DOHH2 (cell line): ENCODE measurements at regions not wholly inside any gene's neighbourhood (a gene's known extent, or its start where the extent isn't known, plus 50 kb on each side); places are given as distances from the start of the nearest gene placed in this dataset.

Experiments used
- H3F3A ChIP-seq: fragments of 200-600 bp; sonication (generic), shearing (Covaris generic); 2 replicates; pipeline ENCODE4 v1.6.0; 2016; ENCODE audit warnings: antibody characterized with exemption, mild to moderate bottlenecking; ENCODE audit not compliant: control insufficient read depth, insufficient read depth
- H3K27ac ChIP-seq: fragments of 200-600 bp; sonication (generic); 2 replicates; pipeline ENCODE4 v1.5.1; 2014; ENCODE audit warnings: low read depth, mild to moderate bottlenecking, low read length, moderate library complexity
- H3K27me3 ChIP-seq: fragments of 200-600 bp; sonication (generic); 2 replicates; pipeline ENCODE4 v1.6.1; 2014; ENCODE audit warnings: mild to moderate bottlenecking, low read length, mixed read lengths; ENCODE audit not compliant: control insufficient read depth
- H3K36me3 ChIP-seq: fragments of 200-600 bp; sonication (generic); 2 replicates; pipeline ENCODE4 v1.6.1; 2014; ENCODE audit warnings: mild to moderate bottlenecking, low read length, moderate library complexity, mixed read lengths; ENCODE audit not compliant: control insufficient read depth
- H3K4me1 ChIP-seq: fragments of 200-600 bp; sonication (generic); 2 replicates; pipeline ENCODE4 v1.6.1; 2014; ENCODE audit warnings: mild to moderate bottlenecking, low read length, mixed read lengths; ENCODE audit not compliant: control insufficient read depth
- H3K4me2 ChIP-seq: fragments of 200-600 bp; sonication (generic); 2 replicates; pipeline ENCODE4 v1.6.0; 2014; ENCODE audit warnings: mild to moderate bottlenecking, low read length, moderate library complexity
- H3K4me3 ChIP-seq: fragments of 200-600 bp; sonication (generic); 2 replicates; pipeline ENCODE4 v1.5.1; 2014; ENCODE audit warnings: mild to moderate bottlenecking, low read length, mixed read lengths
- H3K79me2 ChIP-seq: fragments of 200-600 bp; sonication (generic); 2 replicates; pipeline ENCODE4 v1.6.1; 2014; ENCODE audit warnings: mild to moderate bottlenecking, low read length, mixed read lengths; ENCODE audit not compliant: control insufficient read depth
- H3K9me2 ChIP-seq: fragments of 200-600 bp; sonication (generic); replicated peaks from 2 replicates; pipeline ENCODE4 v1.6.1; 2014; ENCODE audit warnings: mild to moderate bottlenecking, low read length, mixed read lengths; ENCODE audit not compliant: control insufficient read depth
- H3K9me3 ChIP-seq: fragments of 200-600 bp; sonication (generic); 2 replicates; pipeline ENCODE4 v1.6.1; 2014; ENCODE audit warnings: antibody characterized with exemption, low read length, mixed read lengths; ENCODE audit not compliant: control insufficient read depth, insufficient read depth
- H4K20me1 ChIP-seq: fragments of 200-600 bp; sonication (generic); 2 replicates; pipeline ENCODE4 v1.6.0; 2014; ENCODE audit warnings: low read depth, mild to moderate bottlenecking, antibody characterized with exemption, low read length, moderate library complexity; ENCODE audit not compliant: control insufficient read depth, insufficient read depth
- CTCF ChIP-seq: fragments of 200-600 bp; sonication (generic); IDR thresholded peaks from one replicate; pipeline ENCODE4 v1.5.1; 2014; ENCODE audit warnings: antibody characterized with exemption, mild to moderate bottlenecking, low read depth, low read length; ENCODE audit not compliant: poor library complexity, severe bottlenecking
- EZH2phosphoT487 ChIP-seq: fragments of 200-600 bp; sonication (generic); IDR thresholded peaks from 2 replicates; pipeline ENCODE4 v1.6.1; 2017; ENCODE audit warnings: borderline replicate concordance, mild to moderate bottlenecking, antibody characterized with exemption, low read length, moderate library complexity, mixed read lengths

GRCh38 chr15:38150148-38150547, 102.5 kb upstream of the SPRED1 start:
- H3K9me2 ChIP-seq, result no peaks in the 10 kb centered on the region
- H3K4me3 ChIP-seq, result no peak overlapping the region
- no peaks in the 10 kb centered on the region for H4K20me1 ChIP-seq

GRCh38 chr15:38150794-38151193, 101.8 kb upstream of the SPRED1 start:
- no peaks in the 10 kb centered on the region; the same call in 1 of the 2 replicates for H3K4me1 ChIP-seq
- no peak overlapping the region for H3K4me3 ChIP-seq
- H3K27ac ChIP-seq, result no peak overlapping the region
- H3F3A ChIP-seq, result no peaks in the 10 kb centered on the region
- H4K20me1 ChIP-seq, result no peaks in the 10 kb centered on the region
- no peaks in the 10 kb centered on the region for H3K36me3 ChIP-seq
- no peaks in the 10 kb centered on the region for H3K79me2 ChIP-seq
- no peak overlapping the region for H3K4me2 ChIP-seq
- peaks cover 5% of the 10 kb centered on the region; the same call in 1 of the 2 replicates for H3K9me3 ChIP-seq
- H3K9me2 ChIP-seq, result no peaks in the 10 kb centered on the region
- no peaks in the 10 kb centered on the region for H3K27me3 ChIP-seq
- TF ChIP-seq EZH2phosphoT487 (no peak), CTCF (no peak)

More at GRCh38 chr15:38150148-38150547, 102.5 kb upstream of the SPRED1 start:
- no peaks in the 10 kb centered on the region for H3K79me2 ChIP-seq
- H3K9me3 ChIP-seq, result peaks cover 5% of the 10 kb centered on the region; the same call in 1 of the 2 replicates
- H3K4me1 ChIP-seq, result peaks cover 3% of the 10 kb centered on the region
- H3K4me2 ChIP-seq, result no peak overlapping the region
- no peak overlapping the region for H3K27ac ChIP-seq
- no peaks in the 10 kb centered on the region for H3F3A ChIP-seq
- TF ChIP-seq CTCF, result no peak
- TF ChIP-seq EZH2phosphoT487, result no peak
- no peaks in the 10 kb centered on the region for H3K36me3 ChIP-seq
- H3K27me3 ChIP-seq, result no peaks in the 10 kb centered on the region

- TF ChIP-seq EZH2phosphoT487 (no peak), CTCF (no peak)
- Histone ChIP-seq H4K20me1 (no peaks in the 10 kb centered on the region), H3K4me1 (no peaks in the 10 kb centered on the region)
These were observed 98.9 kb upstream of the SPRED1 start for GRCh38 chr15:38153781-38154180.

More at GRCh38 chr15:38153781-38154180, 98.9 kb upstream of the SPRED1 start:
- H3K36me3 ChIP-seq, result no peaks in the 10 kb centered on the region
- no peak overlapping the region for H3K4me2 ChIP-seq
- no peaks in the 10 kb centered on the region for H3K9me2 ChIP-seq
- H3K9me3 ChIP-seq, result peaks cover 5% of the 10 kb centered on the region; the same call in 1 of the 2 replicates
- no peak overlapping the region for H3K27ac ChIP-seq
- H3F3A ChIP-seq, result no peaks in the 10 kb centered on the region
- no peaks in the 10 kb centered on the region for H3K79me2 ChIP-seq
- no peaks in the 10 kb centered on the region for H3K27me3 ChIP-seq
- H3K4me3 ChIP-seq, result no peak overlapping the region
